OCI-LY3 (cell line): ENCODE measurements at regions not wholly inside any gene's neighbourhood (a gene's known extent, or its start where the extent isn't known, plus 50 kb on each side); places are given as distances from the start of the nearest gene placed in this dataset.

Experiments used
- H2AFZ ChIP-seq: fragments of 200-600, 300-600 bp; shearing (Covaris generic); 2 replicates; pipeline ENCODE4 v1.6.0; 2014; ENCODE audit warnings: antibody characterized with exemption, low read depth, low read length
- H3K27ac ChIP-seq: fragments of 200-600, 300-600 bp; sonication (generic); 2 replicates; pipeline ENCODE4 v1.5.1; 2014; ENCODE audit warnings: mild to moderate bottlenecking, low read length, moderate library complexity, mixed read lengths
- H3K27me3 ChIP-seq: fragments of 200-600, 300-600 bp; sonication (generic); 2 replicates; pipeline ENCODE4 v1.6.1; 2014; ENCODE audit warnings: low read depth, low read length, mixed read lengths
- H3K36me3 ChIP-seq: fragments of 200-600, 300-600 bp; sonication (generic); replicated peaks from 2 replicates; pipeline ENCODE3; 2014; ENCODE audit warnings: low read depth, low read length, mixed read lengths
- H3K4me1 ChIP-seq: fragments of 300-600, 200-600 bp; sonication (generic); 2 replicates; pipeline ENCODE4 v1.6.1; 2014; ENCODE audit warnings: low read length, mixed read lengths
- H3K4me2 ChIP-seq: fragments of 200-600, 300-600 bp; sonication (generic); 2 replicates; pipeline ENCODE4 v1.6.1; 2014; ENCODE audit warnings: low read length, mixed read lengths
- H3K4me3 ChIP-seq: fragments of 300-600, 200-600 bp; sonication (generic); 2 replicates; pipeline ENCODE4 v1.5.1; 2014; ENCODE audit warnings: antibody characterized with exemption, mild to moderate bottlenecking, low read length, moderate library complexity
- H3K79me2 ChIP-seq: fragments of 300-600, 200-600 bp; shearing (Covaris generic); 2 replicates; pipeline ENCODE4 v1.6.1; 2014; ENCODE audit warnings: mild to moderate bottlenecking, low read length, mixed read lengths
- H3K9ac ChIP-seq: fragments of 300-600, 200-600 bp; shearing (Covaris generic); 2 replicates; pipeline ENCODE4 v1.6.0; 2014; ENCODE audit warnings: mild to moderate bottlenecking, low read length, moderate library complexity
- H3K9me3 ChIP-seq: fragments of 200-600, 300-600 bp; shearing (Covaris generic); 2 replicates; pipeline ENCODE4 v1.6.1; 2014; ENCODE audit warnings: low read length, mixed read lengths; ENCODE audit not compliant: insufficient read depth
- H4K20me1 ChIP-seq: fragments of 200-600, 300-600 bp; sonication (generic); 2 replicates; pipeline ENCODE4 v1.6.1; 2016; ENCODE audit warnings: low read length, mixed read lengths; ENCODE audit not compliant: insufficient read depth
- CTCF ChIP-seq: fragments of 200-600, 300-600 bp; sonication (generic); IDR thresholded peaks from 2 replicates; pipeline ENCODE4 v1.5.1; 2014; ENCODE audit warnings: antibody characterized with exemption, low read length, low read depth
- EZH2phosphoT487 ChIP-seq: fragments of 200-600 bp; shearing (Covaris generic); IDR thresholded peaks from 2 replicates; pipeline ENCODE4 v1.6.1; 2018; ENCODE audit warnings: antibody characterized with exemption, mixed run types, low read depth

GRCh38 chr12:43107026-43107775 lies 444.8 kb downstream of the ADAMTS20 start:
- Histone ChIP-seq H3K4me3 (no peak overlapping the region), H3K79me2 (no peaks in the 10 kb centered on the region), H2AFZ (no peak overlapping the region), H3K9me3 (no peaks in the 10 kb centered on the region), H3K27me3 (no peaks in the 10 kb centered on the region), H3K9ac (no peak overlapping the region), H3K36me3 (no peaks in the 10 kb centered on the region), H3K27ac (no peak overlapping the region), H3K4me2 (no peak overlapping the region), H4K20me1 (no peaks in the 10 kb centered on the region), H3K4me1 (peaks cover 20% of the 10 kb centered on the region)
- TF ChIP-seq EZH2phosphoT487 (no peak), CTCF (no peak)

GRCh38 chr12:43106355-43106754 lies 445.6 kb downstream of the ADAMTS20 start:
- Histone ChIP-seq H3K36me3 (no peaks in the 10 kb centered on the region), H3K9ac (no peak overlapping the region), H3K27ac (no peak overlapping the region), H2AFZ (no peak overlapping the region), H3K4me3 (no peak overlapping the region), H3K9me3 (no peaks in the 10 kb centered on the region), H4K20me1 (no peaks in the 10 kb centered on the region), H3K79me2 (no peaks in the 10 kb centered on the region), H3K27me3 (no peaks in the 10 kb centered on the region), H3K4me1 (peaks cover 12% of the 10 kb centered on the region), H3K4me2 (no peak overlapping the region)
- no peak for TF ChIP-seq CTCF
- TF ChIP-seq EZH2phosphoT487 = no peak

- H3K36me3 ChIP-seq = no peaks in the 10 kb centered on the region
- H3K27me3 ChIP-seq = no peaks in the 10 kb centered on the region
- H3K4me1 ChIP-seq = peaks cover 6% of the 10 kb centered on the region
- no peaks in the 10 kb centered on the region for H3K9me3 ChIP-seq
- H4K20me1 ChIP-seq = no peaks in the 10 kb centered on the region
- H3K27ac ChIP-seq = no peak overlapping the region
- no peak overlapping the region for H3K9ac ChIP-seq
- H2AFZ ChIP-seq = no peak overlapping the region
- no peak overlapping the region for H3K4me3 ChIP-seq
- no peaks in the 10 kb centered on the region for H3K79me2 ChIP-seq
- TF ChIP-seq EZH2phosphoT487 (no peak), CTCF (no peak)
- no peak overlapping the region for H3K4me2 ChIP-seq
These were observed 446.5 kb downstream of the ADAMTS20 start for GRCh38 chr12:43105426-43105981.

- Histone ChIP-seq H3K4me1 (peaks cover 6% of the 10 kb centered on the region), H3K4me3 (no peak overlapping the region), H3K4me2 (no peak overlapping the region), H3K9ac (no peak overlapping the region), H3K27ac (no peak overlapping the region), H3K27me3 (no peaks in the 10 kb centered on the region), H4K20me1 (no peaks in the 10 kb centered on the region), H3K36me3 (no peaks in the 10 kb centered on the region), H3K9me3 (no peaks in the 10 kb centered on the region), H3K79me2 (no peaks in the 10 kb centered on the region), H2AFZ (no peak overlapping the region)
- TF ChIP-seq CTCF (no peak), EZH2phosphoT487 (no peak)
These were observed 447.5 kb downstream of the ADAMTS20 start for GRCh38 chr12:43104494-43104893.
